HG02973 (cell line): ENCODE measurements at regions not wholly inside any gene's neighbourhood (a gene's known extent, or its start where the extent isn't known, plus 50 kb on each side); places are given as distances from the start of the nearest gene placed in this dataset.
"Not testable (repeated sequence)": the region's sequence is repeated elsewhere in the genome, so short reads cannot be mapped to it uniquely, and the experiment has no call there.

Source experiments
- ATAC-seq: cut with Tn5 transposase; IDR thresholded peaks from one replicate; pipeline ENCODE4 v1.9.1; 2021; ENCODE audit warnings: moderate library complexity; ENCODE audit not compliant: unreplicated experiment

- ATAC-seq, result no peak
Measured at GRCh38 chr1:194067772-194068171, 881.4 kb upstream of the B3GALT2 start.

- no peak for ATAC-seq
Measured at GRCh38 chr1:194062962-194063361, 876.5 kb upstream of the B3GALT2 start.

DNA sequence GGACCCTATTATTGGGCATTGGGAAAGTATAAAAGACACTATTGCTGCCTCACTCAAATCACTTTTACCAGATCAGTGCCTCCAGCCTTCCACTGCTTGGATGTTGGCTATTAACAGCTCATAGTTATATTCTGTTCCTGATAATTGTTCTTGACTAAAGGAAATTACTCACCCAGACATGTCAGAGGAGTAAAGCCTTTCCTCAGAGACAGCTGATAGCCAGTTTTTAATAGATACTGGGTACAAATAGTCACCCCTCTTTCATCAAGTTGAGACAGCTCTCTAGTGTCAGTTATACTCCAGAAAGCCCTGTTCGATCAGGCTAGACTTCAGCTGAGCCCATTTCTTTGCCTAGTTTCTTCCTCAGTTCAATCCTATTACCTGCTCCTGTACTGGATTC is 876.1 kb upstream of the B3GALT2 start:
- ATAC-seq, result no peak

- ATAC-seq, result no peak
Measured at GRCh38 chr1:194060481-194060880, 874.1 kb upstream of the B3GALT2 start.

DNA sequence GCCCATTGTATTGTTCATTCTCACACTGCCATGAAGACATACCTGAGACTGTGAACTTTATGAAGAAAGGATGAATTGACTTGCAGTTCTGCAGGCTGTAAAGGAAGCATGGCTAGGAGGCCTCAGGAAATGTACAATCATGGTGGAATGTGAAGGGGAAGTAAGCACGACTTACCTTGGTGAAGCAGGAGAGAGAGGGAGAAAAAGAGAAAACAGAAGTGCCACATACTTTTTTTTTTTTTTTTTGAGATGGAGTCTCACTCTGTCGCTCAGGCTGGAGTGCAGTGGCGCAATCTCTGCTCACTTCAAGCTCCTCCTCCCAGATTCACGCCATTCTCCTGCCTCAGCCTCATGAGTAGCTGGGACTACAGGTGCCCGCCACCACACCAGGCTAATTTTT is 871.9 kb upstream of the B3GALT2 start:
- not testable (repeated sequence) for ATAC-seq

- ATAC-seq, result no peak
Measured at GRCh38 chr1:194056169-194056568, 869.8 kb upstream of the B3GALT2 start.

DNA sequence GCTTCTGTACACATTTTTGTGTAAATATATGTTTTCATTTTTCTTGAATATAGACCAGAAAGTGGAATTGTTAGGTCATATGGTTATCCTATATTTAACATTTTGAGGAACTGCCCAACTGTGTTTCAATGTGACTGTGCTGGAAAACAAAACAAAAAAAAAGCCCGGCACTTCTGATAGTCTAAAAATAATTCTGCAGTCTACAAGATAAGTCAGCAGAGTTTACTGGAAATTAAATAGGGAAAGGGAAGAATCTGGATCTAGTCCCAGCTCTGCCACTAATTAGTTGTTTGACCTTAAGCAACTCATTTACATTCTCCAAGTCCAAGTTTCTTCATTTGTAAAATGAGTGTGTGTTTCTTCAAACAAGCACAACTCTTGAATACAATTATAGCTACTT is 869.1 kb upstream of the B3GALT2 start:
- ATAC-seq, result no peak

DNA sequence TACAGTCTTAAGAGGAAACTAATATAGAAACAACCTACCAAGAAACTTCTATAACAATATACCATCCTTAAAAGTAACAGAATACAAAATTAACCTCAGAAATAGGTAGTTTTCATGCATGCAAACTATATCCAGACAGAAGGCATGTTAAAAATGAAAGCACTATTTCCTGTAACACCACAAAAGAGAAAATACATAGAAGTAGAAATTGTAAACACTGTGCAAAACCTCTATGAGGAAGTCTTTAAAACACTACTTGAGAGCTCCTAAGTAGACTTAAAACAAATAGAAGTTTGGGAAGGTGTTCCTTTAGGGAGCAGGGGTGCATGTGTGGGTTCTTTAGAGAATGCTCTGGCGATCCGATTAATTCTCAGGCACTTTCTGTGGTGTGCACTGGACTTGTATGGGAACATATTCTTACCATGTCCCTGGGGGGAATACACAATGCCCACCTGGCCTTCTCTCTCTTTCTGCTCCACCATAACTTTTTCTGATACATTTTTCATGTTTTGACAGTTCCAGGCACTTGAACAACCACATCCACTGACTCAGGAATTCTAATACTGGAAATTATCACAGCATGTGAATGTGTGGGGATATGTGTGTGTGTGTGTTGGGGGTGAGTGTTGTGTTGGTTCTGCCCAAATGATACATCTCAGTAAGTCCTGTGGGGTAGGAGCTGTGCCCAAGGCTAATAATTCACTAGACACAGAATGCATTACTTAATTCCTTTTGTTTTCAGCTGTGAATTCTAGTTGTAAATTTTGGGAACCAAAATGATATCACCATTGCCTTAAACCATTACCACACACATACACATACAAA is 866.3 kb upstream of the B3GALT2 start:
- no peak for ATAC-seq

- no peak for ATAC-seq
Measured at GRCh38 chr1:194047921-194048320, 861.5 kb upstream of the B3GALT2 start.

- no peak for ATAC-seq
Measured at GRCh38 chr1:194047206-194047605, 860.8 kb upstream of the B3GALT2 start.

- ATAC-seq, result no peak
Measured at GRCh38 chr1:194045416-194045815, 859.0 kb upstream of the B3GALT2 start.

DNA sequence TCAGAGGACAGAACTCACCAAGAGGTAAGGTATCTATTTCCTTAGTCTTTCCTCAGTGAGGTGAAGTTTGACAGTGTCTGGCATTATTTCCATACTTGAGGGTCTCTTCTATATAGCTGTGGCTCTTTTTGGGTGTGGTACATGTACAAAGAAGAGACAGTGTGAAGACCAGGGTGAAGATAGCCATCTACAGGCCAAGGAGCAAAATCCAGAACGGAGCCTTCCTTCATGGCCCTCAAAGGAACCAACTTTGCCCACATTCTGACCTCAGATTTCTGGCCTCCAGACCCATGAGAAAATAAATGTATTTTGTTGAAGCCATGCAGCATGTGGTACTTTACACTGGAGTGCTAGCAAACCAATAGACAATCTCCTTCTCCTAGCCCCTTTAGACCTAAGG is 858.5 kb upstream of the B3GALT2 start:
- ATAC-seq, result no peak

- ATAC-seq, result no peak
Measured at GRCh38 chr1:194043984-194044755, 857.8 kb upstream of the B3GALT2 start.

DNA sequence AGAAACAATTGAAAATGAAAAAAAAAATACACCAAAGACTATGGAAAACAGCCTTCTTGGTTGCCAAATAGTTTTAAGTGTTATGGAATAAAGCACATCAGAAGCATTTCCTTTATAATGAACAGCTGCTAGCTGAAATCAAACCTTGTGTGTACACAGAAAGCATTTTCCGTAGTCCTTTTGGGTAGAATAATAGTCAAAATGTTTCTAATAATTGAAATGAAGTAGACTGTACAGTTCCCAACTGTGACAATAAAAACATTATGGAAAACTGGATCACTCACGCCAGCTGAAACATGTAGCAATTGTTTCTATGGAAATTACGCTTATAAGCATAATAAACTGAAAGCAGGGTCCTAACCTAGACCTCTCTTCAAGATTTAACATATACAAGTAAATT is 856.3 kb upstream of the B3GALT2 start:
- ATAC-seq, result no peak

GRCh38 chr1:194040496-194040895 is 854.1 kb upstream of the B3GALT2 start:
- no peak for ATAC-seq

- ATAC-seq, result no peak
Measured at GRCh38 chr1:194039578-194039977, 853.2 kb upstream of the B3GALT2 start.

GRCh38 chr1:194033646-194034045 is 847.2 kb upstream of the B3GALT2 start:
- no peak for ATAC-seq

- ATAC-seq, result no peak
Measured at GRCh38 chr1:194028002-194028401, 841.6 kb upstream of the B3GALT2 start.

GRCh38 chr1:194026422-194026821 is 840.0 kb upstream of the B3GALT2 start:
- no peak for ATAC-seq

GRCh38 chr1:194024659-194025058 is 838.2 kb upstream of the B3GALT2 start:
- ATAC-seq, result no peak

GRCh38 chr1:194014014-194014413 is 827.6 kb upstream of the B3GALT2 start:
- ATAC-seq, result no peak

DNA sequence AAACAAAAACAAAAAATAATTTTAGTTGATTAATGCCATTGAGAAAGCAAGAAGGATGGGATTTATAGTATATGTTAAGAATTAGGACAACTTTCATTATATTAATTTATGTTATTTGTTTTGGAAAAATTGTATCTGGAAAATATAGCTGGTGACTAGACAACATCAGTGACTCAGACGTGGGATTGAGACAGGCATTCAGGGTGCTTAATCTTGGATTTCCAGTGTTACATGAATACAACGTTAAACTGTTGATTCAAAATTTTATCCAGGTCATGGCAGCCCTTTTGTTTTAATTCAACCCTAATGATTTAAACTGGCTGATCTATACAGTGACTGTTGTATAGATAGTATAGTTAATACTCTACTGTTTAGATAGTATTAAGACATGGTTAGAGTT is 827.1 kb upstream of the B3GALT2 start:
- ATAC-seq, result no peak
